ENCODE measurements at regions not wholly inside any gene's neighbourhood (a gene's known extent, or its start where the extent isn't known, plus 50 kb on each side); places are given as distances from the start of the nearest gene placed in this dataset.

- peak; percentile 81 for DNase-seq
Observed at GRCh38 chr3:42012935-42013690, 51.2 kb upstream of the ULK4 start.

GRCh38 chr3:42012383-42012934, 50.6 kb upstream of the ULK4 start:
- DNase-seq: peak; percentile 30
